ENCODE measurements at regions not wholly inside any gene's neighbourhood (a gene's known extent, or its start where the extent isn't known, plus 50 kb on each side); places are given as distances from the start of the nearest gene placed in this dataset.

GRCh38 chr2:34317797-34318196 lies 718.7 kb upstream of the FAM98A start:
- TF ChIP-seq, protein P1, sequence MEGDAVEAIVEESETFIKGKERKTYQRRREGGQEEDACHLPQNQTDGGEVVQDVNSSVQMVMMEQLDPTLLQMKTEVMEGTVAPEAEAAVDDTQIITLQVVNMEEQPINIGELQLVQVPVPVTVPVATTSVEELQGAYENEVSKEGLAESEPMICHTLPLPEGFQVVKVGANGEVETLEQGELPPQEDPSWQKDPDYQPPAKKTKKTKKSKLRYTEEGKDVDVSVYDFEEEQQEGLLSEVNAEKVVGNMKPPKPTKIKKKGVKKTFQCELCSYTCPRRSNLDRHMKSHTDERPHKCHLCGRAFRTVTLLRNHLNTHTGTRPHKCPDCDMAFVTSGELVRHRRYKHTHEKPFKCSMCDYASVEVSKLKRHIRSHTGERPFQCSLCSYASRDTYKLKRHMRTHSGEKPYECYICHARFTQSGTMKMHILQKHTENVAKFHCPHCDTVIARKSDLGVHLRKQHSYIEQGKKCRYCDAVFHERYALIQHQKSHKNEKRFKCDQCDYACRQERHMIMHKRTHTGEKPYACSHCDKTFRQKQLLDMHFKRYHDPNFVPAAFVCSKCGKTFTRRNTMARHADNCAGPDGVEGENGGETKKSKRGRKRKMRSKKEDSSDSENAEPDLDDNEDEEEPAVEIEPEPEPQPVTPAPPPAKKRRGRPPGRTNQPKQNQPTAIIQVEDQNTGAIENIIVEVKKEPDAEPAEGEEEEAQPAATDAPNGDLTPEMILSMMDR (IDR thresholded peaks at IDR 0.05; ENCODE audit: insufficient read depth, low read depth, low read length), result no peak
- no peak for TF ChIP-seq EZH2 (IDR thresholded peaks at IDR 0.05; ENCODE audit: insufficient read depth, low read length)
